ENCODE measurements at regions not wholly inside any gene's neighbourhood (a gene's known extent, or its start where the extent isn't known, plus 50 kb on each side); places are given as distances from the start of the nearest gene placed in this dataset.
"Not testable (repeated sequence)": the region's sequence is repeated elsewhere in the genome, so short reads cannot be mapped to it uniquely, and the experiment has no call there.

DNA sequence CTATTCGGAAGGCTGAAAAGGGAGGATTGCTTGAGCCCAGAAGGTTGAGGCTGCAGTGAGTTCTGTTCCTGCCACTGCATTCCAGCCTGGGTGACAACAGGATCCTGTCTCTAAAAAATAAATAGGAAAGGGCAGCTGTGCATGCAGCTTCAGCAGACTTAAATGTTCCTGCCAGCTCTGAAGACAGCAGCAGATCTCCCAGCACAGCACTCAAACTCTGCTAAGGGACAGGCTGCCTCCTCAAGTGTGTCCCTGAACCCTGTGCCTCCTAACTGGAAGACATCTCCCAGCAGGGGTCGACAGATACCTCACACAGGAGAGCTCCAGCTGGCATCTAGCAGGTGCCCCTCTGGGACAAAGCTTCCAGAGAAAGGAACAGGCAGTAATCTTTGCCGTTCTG is 117.9 kb downstream of the CXCL12 start:
- H3K36me3 Mint-ChIP-seq (ENCODE audit: insufficient read depth): no peaks in the 10 kb centered on the region
- ATAC-seq (no peak), DNase-seq (no peak)
- peaks cover 10% of the 10 kb centered on the region for H3K9me3 Mint-ChIP-seq
- peaks cover 7% of the 10 kb centered on the region for H3K27me3 Mint-ChIP-seq (ENCODE audit: low read depth)
- no peak overlapping the region for H3K4me3 Mint-ChIP-seq
- no peaks in the 10 kb centered on the region for H3K4me1 Mint-ChIP-seq (ENCODE audit: low read depth)

DNA sequence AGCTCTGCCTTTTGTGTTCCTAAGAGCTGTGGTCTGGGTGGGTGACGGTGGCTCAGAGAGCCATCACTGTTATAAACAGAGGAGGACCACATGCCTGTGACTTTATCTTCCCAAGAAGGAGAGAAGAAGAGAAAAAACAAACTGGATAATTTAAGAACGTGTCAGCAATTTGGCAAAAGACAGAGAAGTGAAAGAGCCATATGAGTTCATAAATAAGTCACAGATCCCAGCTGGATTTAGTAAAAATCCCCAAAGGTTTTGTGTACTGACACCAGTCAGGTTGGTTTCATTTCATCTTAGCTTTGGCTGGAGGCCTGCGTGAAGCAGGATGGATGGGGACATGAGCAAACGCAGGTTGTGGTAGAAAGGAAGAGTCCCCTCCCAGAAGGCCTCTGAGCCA is 120.7 kb downstream of the CXCL12 start:
- Mint-ChIP-seq H3K4me3 (no peak overlapping the region), H3K36me3 (ENCODE audit: insufficient read depth) (no peaks in the 10 kb centered on the region), H3K4me1 (ENCODE audit: low read depth) (no peaks in the 10 kb centered on the region), H3K9me3 (peaks cover 10% of the 10 kb centered on the region), H3K27me3 (ENCODE audit: low read depth) (peaks cover 7% of the 10 kb centered on the region)
- ATAC-seq (no peak), DNase-seq (no peak)

- Mint-ChIP-seq H3K36me3 (ENCODE audit: insufficient read depth) (no peaks in the 10 kb centered on the region), H3K4me1 (ENCODE audit: low read depth) (no peaks in the 10 kb centered on the region), H3K9me3 (peaks cover 10% of the 10 kb centered on the region), H3K4me3 (no peak overlapping the region), H3K27me3 (ENCODE audit: low read depth) (peaks cover 7% of the 10 kb centered on the region)
- no peak for DNase-seq
- no peak for ATAC-seq
Measured at GRCh38 chr10:44263771-44264170, 121.1 kb downstream of the CXCL12 start.

DNA sequence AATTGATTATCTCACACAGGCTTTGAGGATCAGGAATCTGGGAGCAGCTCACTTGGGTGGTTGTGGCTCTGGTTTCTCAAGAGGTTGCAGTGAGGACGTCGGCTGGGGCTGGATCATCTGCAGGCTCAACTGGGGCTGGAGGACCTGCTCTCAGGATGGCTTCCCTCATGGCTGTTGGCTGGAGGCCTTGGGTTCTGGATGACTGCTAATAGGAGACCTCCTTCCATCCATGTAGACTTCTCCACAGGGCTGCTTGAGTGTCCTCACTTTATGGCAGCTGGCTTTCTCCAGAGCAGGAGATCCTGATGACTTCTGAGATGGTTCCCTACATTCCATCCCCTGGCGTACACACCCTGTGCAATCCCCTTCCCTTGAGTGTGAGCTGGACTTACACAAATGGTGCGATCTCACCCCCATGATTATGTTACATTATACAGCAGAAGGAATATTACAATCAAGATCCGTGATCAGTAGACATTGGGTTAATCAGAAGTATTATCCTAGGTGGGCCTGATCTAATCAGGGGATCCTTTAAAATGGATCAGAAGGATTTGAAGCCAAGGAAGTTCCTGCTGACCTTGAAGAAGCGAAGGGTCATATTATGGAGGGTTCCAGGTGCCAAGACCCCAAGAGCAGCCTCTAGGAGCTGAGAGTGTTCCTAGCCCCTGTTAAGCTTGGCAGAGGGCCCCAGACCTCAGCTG is 122.2 kb downstream of the CXCL12 start:
- no peak for ATAC-seq
- Mint-ChIP-seq H3K4me1 (ENCODE audit: low read depth) (no peaks in the 10 kb centered on the region), H3K9me3 (peaks cover 10% of the 10 kb centered on the region), H3K36me3 (ENCODE audit: insufficient read depth) (no peaks in the 10 kb centered on the region), H3K4me3 (no peak overlapping the region), H3K27me3 (ENCODE audit: low read depth) (peaks cover 7% of the 10 kb centered on the region)
- DNase-seq: no peak

DNA sequence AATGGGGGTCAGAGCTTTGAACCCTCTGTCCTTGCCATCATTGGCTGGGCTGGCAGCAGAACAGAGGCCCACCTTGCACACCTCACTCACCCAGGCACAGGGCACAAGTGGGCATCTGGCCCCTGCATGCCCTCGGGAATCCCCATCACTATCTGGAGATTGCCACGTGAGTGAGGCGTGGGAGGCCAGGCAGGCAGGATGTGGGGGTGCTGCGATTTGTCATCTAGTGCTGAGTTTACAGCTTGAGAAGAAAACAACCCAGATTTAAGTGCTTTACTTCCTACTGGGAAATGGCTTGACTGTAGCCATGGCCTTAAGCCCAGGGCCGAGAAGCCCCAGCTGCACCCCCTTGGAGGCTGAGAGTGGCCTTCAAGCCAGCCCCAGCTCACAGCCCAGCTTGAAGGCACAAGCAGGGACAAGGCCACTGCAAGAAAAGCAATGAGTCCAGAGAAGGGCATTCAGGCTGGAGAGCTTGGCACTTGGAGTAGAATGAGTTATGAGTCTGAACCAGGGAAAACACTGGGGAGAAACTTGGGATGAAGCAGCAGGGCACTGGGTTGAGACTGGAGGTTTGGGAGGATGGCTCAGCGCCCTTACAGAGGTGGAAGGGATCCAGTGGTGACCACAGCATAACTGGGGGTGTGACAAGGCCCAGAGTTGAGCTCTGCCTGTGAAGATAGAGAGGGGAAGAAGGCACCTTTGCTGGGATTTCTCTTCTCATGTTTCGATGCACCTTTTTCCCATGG is 123.0 kb downstream of the CXCL12 start:
- H3K4me1 Mint-ChIP-seq (ENCODE audit: low read depth): no peaks in the 10 kb centered on the region
- DNase-seq: no peak
- H3K9me3 Mint-ChIP-seq: peaks cover 10% of the 10 kb centered on the region
- no peaks in the 10 kb centered on the region for H3K36me3 Mint-ChIP-seq (ENCODE audit: insufficient read depth)
- peaks cover 7% of the 10 kb centered on the region for H3K27me3 Mint-ChIP-seq (ENCODE audit: low read depth)
- no peak overlapping the region for H3K4me3 Mint-ChIP-seq
- ATAC-seq: no peak

- Mint-ChIP-seq H3K4me3 (no peak overlapping the region), H3K9me3 (peaks cover 4% of the 10 kb centered on the region)
Measured at GRCh38 chr10:44261296-44261695, 123.6 kb downstream of the CXCL12 start.

DNA sequence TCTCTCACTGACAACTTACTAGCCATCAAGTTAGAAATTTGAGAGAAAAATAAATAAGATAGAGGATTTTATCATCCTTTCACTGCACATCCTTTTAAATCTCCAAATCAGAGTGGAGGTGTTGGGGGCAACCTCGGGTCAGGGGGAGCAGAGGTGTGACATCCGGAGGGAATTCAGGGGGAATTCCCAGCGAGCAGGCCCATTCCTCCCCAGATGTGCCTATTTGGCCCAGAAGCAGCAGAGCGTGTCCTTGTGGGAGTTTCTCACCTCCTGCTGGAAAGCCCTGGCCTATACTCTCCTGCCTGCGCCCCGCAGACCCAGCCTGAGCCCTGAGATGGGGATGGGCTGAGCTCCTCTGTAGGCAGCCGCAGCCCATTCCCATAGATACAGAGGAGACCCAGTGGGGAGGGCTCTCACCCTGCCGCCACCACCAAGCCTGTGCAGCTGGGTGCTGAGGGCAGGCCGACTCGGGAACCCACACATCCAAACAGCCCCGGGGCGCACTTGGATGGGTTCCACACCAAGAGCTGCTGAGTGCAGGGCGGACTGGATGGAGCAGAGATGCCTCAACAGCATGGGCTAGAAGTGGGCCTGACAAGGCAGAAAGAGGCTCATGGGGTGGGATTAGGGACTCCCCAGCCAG is 124.5 kb downstream of the CXCL12 start:
- Mint-ChIP-seq H3K4me3 (no peak overlapping the region), H3K27me3 (ENCODE audit: low read depth) (peaks cover 7% of the 10 kb centered on the region), H3K36me3 (ENCODE audit: insufficient read depth) (no peaks in the 10 kb centered on the region), H3K9me3 (peaks cover 4% of the 10 kb centered on the region), H3K4me1 (ENCODE audit: low read depth) (no peaks in the 10 kb centered on the region)
- ATAC-seq (no peak), DNase-seq (no peak)

More at GRCh38 chr10:44261296-44261695, 123.6 kb downstream of the CXCL12 start:
- H3K36me3 Mint-ChIP-seq (ENCODE audit: insufficient read depth): no peaks in the 10 kb centered on the region
- H3K27me3 Mint-ChIP-seq (ENCODE audit: low read depth): peaks cover 4% of the 10 kb centered on the region
- DNase-seq: no peak
- no peaks in the 10 kb centered on the region for H3K4me1 Mint-ChIP-seq (ENCODE audit: low read depth)
- no peak for ATAC-seq

GRCh38 chr10:44259090-44259874 is 125.6 kb downstream of the CXCL12 start:
- H3K9me3 Mint-ChIP-seq: peaks cover 3% of the 10 kb centered on the region
- no peak overlapping the region for H3K4me3 Mint-ChIP-seq
- peaks cover 5% of the 10 kb centered on the region for H3K27me3 Mint-ChIP-seq (ENCODE audit: low read depth)
- DNase-seq (no peak), ATAC-seq (no peak)
- H3K4me1 Mint-ChIP-seq (ENCODE audit: low read depth): no peaks in the 10 kb centered on the region
- no peaks in the 10 kb centered on the region for H3K36me3 Mint-ChIP-seq (ENCODE audit: insufficient read depth)

DNA sequence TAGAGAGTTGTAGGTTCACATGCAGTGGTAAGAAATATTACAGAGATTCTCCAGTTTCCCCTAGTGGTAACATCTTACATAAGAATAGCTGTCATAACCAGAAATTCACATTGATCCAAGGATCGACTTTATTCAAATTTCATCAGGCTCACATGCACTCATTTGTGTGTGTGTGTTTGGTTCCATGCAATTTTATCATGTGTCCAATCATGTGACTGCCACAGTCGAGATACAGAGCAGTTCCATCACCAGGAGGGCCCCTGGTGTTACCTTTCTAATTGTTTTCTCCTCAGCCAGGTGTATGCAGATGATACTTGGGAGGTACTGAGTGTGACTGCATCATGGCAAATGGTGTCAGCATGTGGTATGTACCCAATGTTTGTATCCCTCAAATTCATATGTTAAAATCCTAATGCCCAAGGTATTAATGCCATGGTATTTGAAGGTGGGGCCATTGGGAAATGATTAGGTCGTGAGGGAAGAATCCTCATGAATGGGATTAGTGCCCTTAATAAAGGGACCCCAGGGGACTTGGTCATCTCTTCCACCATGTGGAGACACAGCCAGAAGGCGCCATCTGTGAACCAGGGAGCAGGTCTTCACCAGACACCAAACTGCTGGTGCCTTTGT is 126.3 kb downstream of the CXCL12 start:
- DNase-seq (no peak), ATAC-seq (no peak)
- Mint-ChIP-seq H3K27me3 (ENCODE audit: low read depth) (peaks cover 3% of the 10 kb centered on the region), H3K4me3 (no peak overlapping the region), H3K4me1 (ENCODE audit: low read depth) (no peaks in the 10 kb centered on the region), H3K9me3 (no peaks in the 10 kb centered on the region), H3K36me3 (ENCODE audit: insufficient read depth) (no peaks in the 10 kb centered on the region)

DNA sequence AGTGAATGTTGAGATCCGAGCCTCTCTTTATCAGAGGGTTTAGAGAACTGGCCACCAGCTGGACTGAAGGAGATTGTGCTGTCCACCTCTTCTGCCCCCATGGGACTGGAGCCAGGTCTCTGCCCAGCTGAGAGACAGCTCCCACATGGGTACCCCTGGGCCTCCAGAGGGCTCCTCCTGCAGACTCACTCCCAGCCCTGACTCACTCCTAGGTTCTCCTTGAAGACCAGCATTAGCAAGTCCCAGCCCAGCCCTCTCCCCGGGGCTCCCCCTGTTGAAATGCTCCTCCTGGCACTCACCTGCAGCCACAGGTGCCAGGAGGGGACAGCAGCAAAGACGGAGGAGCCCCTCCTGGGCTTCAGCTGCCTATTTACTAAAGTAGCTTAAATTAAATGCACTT is 126.9 kb downstream of the CXCL12 start:
- Mint-ChIP-seq H3K4me3 (no peak overlapping the region), H3K9me3 (no peaks in the 10 kb centered on the region), H3K36me3 (ENCODE audit: insufficient read depth) (no peaks in the 10 kb centered on the region), H3K4me1 (ENCODE audit: low read depth) (no peaks in the 10 kb centered on the region), H3K27me3 (ENCODE audit: low read depth) (peaks cover 3% of the 10 kb centered on the region)
- DNase-seq (no peak), ATAC-seq (no peak)

DNA sequence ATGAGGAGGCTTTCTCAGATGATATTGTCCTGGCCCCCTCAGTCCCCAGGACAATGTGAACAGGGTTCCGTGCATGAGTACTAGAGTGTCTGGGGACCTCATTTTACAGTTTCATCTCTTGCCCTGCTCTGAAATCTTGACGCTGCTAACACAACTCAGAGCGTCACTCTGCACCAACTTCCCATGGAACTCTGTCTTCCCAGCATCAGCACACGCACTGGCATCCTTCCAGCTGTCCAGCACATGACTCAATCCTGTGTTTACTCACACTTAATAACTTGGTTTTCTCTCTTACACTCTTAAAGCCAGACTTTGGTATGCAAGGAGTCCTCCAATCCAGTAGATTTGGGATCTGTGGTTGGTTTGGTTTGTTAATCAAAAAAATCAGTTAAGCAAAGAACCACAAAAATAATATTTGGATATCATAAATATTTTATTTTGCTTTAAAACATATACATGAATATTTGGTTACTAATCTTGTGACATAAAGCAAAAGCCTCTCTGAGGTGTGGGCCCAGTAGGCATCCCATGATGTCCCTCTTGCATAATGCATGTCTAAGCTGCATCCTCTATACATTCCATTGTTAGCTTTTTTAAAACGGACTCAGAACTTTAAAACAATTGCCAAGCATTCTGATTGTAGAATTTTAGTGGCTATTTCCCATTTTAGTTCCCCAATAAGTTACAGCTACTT is 131.0 kb downstream of the CXCL12 start:
- Mint-ChIP-seq H3K27me3 (ENCODE audit: low read depth) (peaks cover 6% of the 10 kb centered on the region), H3K4me3 (no peak overlapping the region), H3K9me3 (no peaks in the 10 kb centered on the region), H3K36me3 (ENCODE audit: insufficient read depth) (no peaks in the 10 kb centered on the region), H3K4me1 (ENCODE audit: low read depth) (no peaks in the 10 kb centered on the region)
- ATAC-seq: no peak
- no peak for DNase-seq

DNA sequence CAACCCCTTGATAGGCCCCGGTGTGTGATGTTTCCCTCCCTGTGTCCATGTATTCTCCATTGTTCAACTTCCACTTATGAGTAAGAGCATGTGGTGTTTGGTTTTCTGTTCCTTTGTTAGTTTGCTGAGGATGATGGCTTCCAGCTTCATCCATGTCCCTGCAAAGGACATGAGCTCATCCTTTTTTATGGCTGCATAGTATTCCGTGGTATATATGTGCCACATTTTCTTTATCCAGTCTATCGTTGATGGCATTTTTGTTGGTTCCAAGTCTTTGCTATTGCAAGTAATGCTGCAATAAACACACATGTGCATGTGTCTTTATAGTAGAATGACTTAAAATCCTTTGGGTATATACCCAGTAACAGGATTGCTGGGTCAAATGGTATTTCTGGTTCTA is 132.3 kb downstream of the CXCL12 start:
- not testable (repeated sequence) for H3K27me3 Mint-ChIP-seq (ENCODE audit: low read depth); H3K4me3 Mint-ChIP-seq; H3K36me3 Mint-ChIP-seq (ENCODE audit: insufficient read depth); DNase-seq; ATAC-seq; H3K9me3 Mint-ChIP-seq; H3K4me1 Mint-ChIP-seq (ENCODE audit: low read depth)

DNA sequence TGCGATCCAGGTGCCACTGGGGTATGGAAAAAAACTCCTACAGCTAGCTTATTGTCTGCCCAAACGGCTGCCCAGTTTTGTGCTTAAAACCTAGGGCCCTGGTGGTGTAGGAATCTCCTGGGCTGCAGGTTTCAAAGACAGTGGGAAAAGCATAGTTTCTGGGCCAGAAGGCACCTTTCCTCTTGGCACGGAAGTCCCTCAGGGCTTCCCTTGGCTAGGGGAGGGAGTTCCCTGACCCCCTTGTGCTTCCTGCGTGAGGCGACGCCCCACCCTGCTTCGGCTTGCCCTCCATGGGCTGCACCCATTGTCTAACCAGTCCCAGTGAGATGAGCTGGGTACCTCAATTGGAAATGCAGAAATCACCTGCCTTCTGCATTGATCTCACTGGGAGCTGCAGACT is 135.0 kb downstream of the CXCL12 start:
- not testable (repeated sequence) for H3K9me3 Mint-ChIP-seq; H3K4me1 Mint-ChIP-seq (ENCODE audit: low read depth); H3K4me3 Mint-ChIP-seq; DNase-seq; H3K27me3 Mint-ChIP-seq (ENCODE audit: low read depth); H3K36me3 Mint-ChIP-seq (ENCODE audit: insufficient read depth); ATAC-seq
